Mesenteric fat pad (tissue), 1 donor: ENCODE measurements at regions not wholly inside any gene's neighbourhood (a gene's known extent, or its start where the extent isn't known, plus 50 kb on each side); places are given as distances from the start of the nearest gene placed in this dataset.
"Not testable (repeated sequence)": the region's sequence is repeated elsewhere in the genome, so short reads cannot be mapped to it uniquely, and the experiment has no call there.

Experiments used
- DNase-seq: peaks from one replicate; pipeline ENCODE4 v3.0.0-alpha.2; 2020; ENCODE audit warnings: low spot score
- donor health status: DM: yes; HTN: yes; CAD: no.

GRCh38 chr13:33340631-33341030 lies 55.1 kb upstream of the STARD13 start:
- DNase-seq = no peak

DNA sequence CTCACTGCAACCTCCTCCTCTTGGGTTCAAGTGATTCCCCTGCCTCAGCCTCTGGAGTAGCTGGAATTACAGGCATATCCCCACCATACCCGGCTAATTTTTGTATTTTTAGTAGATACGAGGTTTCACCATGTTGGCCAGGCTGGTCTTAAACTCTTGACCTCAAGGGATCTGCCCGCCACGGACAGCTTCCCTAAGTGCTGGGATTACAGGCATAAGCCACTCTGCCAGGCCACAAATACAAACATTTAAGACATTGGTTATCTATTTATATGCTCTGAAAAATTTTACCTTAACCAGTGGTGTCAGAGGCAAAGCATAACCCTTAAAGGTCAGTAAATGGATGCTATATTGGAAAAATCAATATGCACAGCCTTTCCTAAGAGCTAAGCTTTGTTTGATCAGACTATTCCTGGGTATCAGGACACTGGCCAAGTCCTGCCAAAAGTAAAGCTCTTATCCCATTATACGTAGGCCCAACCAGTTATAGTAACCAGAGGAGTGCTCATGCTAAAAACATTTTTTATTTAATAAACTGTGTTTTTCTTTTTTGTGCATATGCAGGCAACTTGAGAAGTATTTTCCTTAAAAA lies 56.4 kb upstream of the STARD13 start:
- DNase-seq = no peak

- no peak for DNase-seq
Observed at GRCh38 chr13:33345842-33346241, 60.3 kb upstream of the STARD13 start.

- no peak for DNase-seq
Observed at GRCh38 chr13:33347861-33348260, 62.3 kb upstream of the STARD13 start.

DNA sequence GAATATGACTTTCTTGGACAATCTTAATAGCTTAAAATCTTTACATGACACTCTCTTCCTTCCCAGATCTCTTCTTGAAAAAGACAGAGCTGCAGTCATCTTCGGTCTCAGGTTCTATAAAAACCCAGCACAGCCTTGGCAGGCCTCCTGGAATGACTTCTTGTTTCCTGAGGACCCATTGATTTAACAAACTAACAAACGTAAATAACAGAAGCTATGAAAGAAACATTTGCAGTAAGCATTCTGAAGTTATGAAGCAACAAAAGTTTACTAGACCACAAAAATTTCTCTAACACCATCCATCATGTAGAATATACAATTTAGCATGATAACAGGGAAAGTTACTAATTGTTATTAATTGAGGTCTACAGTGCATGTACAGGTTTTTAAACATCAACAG lies 62.8 kb upstream of the STARD13 start:
- DNase-seq = no peak

- no peak for DNase-seq
Observed at GRCh38 chr13:33349288-33349985, 63.9 kb upstream of the STARD13 start.

DNA sequence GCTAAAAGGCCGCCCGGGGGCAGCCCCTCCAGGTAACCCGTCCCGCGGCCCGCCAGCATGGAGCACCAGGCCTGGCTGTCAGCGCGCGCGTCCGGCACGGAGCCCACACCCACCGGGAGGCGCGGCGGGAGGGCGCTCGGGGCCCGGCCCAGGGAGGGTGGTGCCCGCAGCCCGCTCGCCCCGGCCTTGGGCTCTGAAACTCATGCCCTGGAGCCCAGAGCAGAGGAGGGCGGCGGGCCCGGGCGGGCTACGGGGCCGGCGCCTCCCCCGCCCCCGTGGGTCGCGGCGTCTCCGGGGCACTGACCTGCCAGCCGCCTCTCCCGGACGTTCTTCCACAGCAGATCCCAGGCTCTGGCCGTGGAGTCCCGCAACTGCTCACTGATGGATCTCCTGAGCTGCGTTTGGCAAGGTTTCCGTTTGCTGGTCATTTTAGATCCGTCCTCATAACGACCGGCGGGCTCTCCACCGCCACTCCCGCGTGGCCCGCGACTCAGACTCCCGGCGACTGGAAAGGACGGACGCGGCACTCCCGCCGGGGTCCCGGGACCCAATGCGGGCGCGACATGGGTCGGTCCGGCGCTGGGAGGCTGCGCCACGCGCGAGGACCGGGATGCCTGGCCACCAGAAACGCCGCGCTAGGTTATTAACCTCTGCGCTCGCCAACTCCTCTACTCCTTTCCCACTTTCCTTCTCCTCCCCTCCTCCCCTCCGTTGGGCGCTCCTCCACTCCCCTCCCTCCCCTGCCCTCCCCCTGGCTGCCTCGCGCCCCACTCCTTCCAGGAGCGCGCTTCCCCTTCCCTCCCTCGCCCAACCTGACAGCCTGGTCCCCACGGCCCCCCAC lies 64.7 kb upstream of the STARD13 start:
- DNase-seq = peak; percentile 91

DNA sequence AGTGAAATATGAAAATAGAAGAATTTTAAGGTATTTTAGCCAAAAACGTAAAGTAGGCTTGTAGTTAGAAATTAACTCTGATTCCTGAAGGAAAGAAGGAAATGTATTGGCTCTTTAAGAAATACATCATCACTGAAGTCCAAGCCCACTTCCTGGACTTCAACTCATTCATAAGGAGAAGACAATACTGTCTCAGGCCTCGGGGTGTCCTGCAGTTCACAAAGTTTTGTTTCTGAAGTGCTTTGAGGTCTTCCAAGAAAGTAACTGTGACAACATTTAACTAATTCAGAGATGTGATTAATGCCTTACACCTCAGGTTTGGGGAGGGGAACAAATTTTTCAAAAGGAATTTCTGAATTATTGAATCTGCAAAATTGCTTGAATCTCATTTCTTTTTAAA lies 65.8 kb upstream of the STARD13 start:
- no peak for DNase-seq

GRCh38 chr13:33352041-33352440 lies 66.5 kb upstream of the STARD13 start:
- no peak for DNase-seq

GRCh38 chr13:33352526-33352925 lies 67.0 kb upstream of the STARD13 start:
- no peak for DNase-seq

- no peak for DNase-seq
Observed at GRCh38 chr13:33353210-33353609, 67.7 kb upstream of the STARD13 start.

DNA sequence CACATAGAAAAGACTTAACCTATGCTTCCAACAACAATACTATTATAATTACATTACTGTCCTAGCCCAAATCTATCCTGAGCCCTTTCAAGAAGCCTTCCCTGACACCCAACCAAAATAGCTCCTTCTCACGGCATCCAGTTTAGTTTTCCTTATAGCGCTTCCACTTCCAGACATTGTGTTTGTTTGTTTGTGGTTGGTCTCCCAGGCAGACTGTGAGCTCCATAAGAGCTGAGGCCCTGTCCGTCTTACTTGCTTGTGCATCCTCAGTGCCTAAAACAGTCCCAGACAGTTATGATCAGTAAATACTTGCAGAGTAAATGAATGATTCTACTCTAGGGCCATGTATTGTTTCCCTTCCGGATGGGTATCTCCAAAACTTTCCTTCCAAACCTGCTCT lies 68.1 kb upstream of the STARD13 start:
- DNase-seq = no peak

DNA sequence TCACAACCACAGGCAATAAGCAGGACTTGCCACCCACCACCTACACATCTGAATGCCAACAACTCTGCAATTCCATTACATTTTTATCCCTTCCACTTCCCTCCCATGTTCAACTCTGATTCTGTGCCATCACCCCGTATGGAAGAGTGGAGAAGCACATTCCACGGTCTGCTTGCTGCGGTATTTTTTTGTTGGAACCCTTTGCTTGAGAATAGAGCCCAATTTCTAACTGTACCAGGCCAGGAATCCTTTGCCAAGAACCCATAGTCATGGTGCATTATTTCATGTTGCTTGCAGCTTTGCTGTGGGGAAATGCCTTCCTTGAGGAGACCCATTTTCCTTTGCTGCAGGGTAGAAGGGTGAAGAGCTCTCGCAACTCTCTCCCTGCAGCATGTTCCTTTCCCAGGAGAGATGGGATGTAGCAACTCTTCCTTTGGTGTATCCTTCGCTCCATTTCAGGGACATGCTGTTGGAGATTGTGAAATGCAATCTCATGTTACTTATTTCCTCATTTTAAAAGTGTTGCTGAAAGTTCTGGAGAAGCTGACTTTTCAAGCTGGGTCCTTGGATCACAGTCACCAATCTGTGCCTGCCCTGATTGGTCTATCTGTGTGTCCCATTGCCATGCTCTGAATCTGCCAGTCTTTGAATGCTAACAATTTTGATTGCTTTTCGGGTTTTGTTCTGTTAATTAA lies 69.8 kb upstream of the STARD13 start:
- no peak for DNase-seq

- DNase-seq = not testable (repeated sequence)
Observed at GRCh38 chr13:33358076-33358475, 72.5 kb upstream of the STARD13 start.

GRCh38 chr13:33362986-33363727 lies 77.6 kb upstream of the STARD13 start:
- no peak for DNase-seq

- no peak for DNase-seq
Observed at GRCh38 chr13:33364192-33364591, 78.6 kb upstream of the STARD13 start.

DNA sequence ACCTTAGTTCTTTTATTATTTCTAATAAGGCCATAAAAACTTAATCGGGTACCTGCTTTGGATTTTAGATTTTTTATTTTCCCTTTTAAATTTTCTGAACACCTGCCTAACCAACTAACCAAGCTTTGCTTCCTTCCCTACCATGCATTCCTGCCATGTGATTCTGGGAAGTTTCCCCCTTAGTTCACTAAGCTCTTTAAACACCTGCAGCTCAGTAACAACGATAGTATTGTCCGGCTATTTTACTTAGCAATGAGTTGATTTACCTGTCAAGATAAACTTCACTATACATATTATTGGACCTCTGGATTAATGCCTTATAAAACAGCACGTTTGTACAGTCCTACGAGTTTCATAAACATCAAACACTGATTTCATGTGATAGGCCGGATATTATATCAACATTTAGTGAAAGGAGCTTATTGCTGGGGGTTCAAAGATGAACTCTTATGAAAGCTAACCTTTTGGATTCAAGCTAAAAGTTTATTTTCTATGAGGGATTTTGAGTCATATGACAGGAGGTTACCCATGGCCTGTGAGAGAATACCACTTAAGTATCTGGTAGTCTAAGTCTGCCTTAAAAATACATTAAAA lies 81.0 kb upstream of the STARD13 start:
- DNase-seq = no peak

DNA sequence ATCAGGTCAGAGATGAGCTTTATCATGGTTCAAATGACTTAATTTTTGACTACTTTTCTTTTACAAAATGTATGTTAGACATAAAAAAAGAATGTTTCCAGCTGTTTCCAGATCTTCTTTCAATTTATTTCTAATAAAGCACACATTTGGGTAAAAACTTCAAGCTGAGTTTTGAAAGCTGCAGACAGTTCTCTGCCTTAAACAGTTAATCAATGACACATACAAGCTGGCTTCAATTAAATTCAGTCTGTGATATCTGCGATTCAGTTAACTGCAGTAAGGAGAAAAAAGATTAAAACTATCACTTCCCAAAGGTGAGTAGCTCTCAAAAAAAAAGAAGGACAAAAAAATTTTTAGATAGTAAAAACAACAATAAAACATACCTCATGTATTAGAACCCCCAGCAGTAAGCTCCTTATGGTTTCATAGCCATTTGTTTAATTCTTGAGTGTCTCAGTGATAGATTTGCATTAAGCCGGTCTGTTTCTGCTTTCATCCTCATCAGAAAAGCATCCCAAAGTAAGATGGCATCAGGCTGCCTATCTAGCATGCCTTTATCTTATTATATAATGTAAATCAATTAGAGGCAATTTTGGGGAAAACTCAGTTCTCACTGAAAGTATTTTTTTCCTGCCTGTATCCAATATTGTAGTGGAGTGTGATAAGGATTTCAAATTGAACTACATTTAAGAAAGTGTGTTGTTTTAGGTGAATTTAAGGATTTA lies 81.8 kb upstream of the STARD13 start:
- DNase-seq = no peak

- DNase-seq = no peak
Observed at GRCh38 chr13:33367926-33368325, 82.4 kb upstream of the STARD13 start.

DNA sequence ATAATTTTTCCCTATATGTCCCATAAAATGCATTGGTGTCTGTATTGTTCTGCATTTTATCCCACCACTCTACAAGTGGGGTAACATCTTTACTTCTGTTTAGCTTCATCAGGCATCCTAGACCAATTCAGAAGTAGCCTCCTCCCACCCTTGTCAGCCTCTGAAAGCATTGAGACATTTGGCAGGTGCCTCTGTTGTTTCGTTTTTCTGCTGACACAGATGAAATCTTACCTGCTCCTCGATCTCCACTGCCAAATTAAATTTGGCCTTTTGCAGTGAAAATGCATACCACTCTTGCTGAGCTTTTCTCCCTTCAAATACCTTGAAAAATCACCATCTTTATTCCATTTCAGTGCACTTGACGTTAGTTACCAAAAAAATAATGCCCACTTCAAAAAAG lies 83.5 kb upstream of the STARD13 start:
- no peak for DNase-seq
